ENCODE measurements at regions not wholly inside any gene's neighbourhood (a gene's known extent, or its start where the extent isn't known, plus 50 kb on each side); places are given as distances from the start of the nearest gene placed in this dataset.

DNA sequence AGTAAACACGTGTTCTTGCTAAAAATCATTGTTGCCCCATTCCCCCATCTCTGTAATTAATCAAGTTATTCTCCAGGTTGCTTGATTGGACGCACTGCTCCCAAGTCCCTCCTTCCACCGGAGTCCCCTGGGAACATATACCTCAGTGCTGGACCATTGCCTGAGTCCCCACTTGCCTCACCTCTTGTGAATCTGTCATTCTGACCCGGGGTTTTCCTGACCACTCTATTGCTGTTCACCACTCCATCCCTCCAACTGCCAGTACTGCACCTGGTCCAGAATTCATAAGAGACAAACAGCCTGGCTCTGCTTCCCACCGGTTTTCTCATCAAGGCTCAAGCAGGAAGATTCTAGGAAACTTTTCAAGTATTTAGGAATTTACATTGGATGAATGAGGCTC, 555.9 kb downstream of the VRK1 start:
- no peak for DNase-seq (ENCODE audit: low read depth)

DNA sequence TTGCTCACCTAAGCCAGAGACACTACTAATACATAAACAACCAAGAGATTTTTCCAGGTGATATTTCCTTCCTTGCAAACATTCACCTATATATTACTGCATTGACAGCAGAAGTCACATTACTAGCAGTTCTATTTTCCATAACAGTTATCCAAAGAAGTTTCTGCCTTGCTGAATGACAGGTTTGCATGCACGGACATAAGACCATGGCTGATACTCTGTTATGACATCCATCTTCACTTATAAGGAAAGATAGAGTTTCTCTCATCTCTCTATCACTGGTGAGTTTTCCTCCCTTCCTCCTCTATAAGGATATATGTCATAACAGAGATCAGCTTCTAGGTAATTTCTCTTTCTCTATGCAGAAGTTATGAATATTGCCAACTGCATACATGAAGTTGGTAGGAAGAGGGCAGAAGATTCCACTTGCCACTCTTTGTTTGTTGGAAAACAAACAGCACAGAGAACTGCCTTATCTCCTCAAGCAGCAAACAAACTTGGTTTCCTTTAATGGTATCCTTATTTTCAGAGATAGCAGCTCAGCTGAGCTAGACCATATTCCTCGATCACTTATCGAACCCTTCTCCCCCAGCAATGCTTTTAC, 557.0 kb downstream of the VRK1 start:
- DNase-seq (ENCODE audit: low read depth) = no peak

DNA sequence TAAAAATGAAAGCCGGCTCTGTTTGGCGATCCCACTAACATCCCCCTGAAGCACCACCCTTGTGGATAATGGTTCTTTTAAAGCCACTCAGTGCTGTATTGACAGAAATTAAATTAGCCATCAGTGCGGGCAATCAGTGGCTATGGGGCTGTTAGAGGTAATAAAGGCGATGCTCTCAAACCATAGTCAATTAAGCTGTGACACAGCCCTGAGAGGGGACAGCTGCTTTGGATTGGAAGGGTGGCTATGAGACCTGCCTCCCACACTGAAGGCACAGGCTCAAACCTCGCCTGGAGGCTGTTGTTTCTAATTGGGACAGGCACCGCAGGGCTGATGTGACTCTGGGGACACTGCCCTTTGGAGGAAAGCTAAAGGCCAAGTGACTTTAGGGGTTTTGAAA, 562.2 kb downstream of the VRK1 start:
- no peak for DNase-seq (ENCODE audit: low read depth)

DNA sequence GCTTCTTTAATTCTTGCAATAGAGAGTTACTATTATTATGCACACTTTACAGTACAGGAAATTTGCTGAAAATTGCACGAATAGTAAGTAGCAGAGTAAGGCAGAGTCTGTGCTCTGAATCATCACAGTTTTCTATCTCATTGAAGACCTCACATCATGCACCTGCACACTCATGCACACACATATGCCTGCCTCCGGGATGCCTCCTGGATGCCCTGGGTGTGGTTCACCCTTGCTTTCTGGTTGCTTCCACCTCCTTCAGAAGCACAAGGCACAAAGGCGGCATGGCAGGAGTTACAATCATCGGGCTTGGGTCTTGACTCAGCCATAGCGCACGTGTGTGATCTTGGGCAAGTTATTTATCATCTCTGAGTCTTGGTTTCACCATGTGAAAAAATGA, 564.0 kb downstream of the VRK1 start:
- DNase-seq (ENCODE audit: low read depth) = no peak

DNA sequence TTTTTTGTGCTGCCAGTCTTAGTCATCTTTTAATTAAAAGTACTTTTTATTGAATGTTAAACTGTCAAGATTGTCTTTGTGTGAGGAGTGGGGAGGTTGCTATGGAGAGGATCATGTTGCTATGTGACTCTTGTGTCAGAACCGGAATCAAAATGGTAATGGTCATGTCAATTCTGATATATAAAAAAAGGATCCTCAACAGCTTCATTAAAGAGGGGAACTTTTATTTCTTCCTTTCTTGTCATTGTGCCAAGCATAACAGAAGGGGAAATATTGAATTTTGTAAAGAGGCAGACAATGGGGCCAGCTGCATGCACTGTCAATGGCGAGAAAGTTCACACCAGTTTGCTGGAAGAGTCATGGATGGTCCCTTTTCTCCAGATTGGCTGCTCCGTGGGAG, 564.8 kb downstream of the VRK1 start:
- DNase-seq (ENCODE audit: low read depth) = no peak

DNA sequence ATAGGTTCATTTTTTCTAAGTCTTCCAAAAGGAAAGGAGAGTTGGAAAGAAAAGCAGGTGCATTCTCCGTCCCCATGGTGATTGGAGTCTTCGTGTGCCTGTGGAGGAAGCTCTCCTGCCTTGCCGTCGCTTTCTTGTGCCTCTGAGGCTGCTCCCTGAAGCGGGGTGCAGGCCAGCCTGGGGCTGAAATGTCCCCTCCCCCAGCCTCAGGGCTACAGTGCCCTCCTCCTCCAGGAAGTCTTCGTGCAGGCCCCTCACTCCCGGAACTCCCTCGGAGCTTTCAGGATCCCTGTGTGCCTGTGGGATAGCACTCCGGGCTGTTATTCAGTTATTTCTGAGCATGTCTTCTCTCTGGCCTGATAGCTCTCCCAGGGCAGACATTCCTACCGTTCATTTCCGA, 569.2 kb downstream of the VRK1 start:
- no peak for DNase-seq (ENCODE audit: low read depth)

DNA sequence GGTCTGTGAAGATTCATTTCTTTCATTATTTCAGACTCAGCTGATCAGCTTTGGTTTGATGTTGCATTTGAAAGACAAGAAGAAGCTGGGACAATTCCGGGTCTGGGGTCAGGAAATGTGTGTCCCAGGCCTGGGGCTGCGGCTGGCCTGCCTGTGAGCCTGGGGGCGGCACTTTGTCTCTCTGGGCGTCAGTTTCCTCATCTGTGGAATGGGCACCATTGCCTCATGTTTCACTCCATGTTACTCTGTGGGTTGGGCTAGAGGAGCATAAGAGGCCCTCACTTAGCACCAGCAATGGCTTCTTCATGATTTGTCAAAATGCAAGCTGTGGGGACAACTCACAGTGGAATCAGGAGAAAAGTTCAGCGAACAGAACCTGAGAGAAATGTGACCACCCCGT, 570.1 kb downstream of the VRK1 start:
- DNase-seq (ENCODE audit: low read depth) = no peak

DNA sequence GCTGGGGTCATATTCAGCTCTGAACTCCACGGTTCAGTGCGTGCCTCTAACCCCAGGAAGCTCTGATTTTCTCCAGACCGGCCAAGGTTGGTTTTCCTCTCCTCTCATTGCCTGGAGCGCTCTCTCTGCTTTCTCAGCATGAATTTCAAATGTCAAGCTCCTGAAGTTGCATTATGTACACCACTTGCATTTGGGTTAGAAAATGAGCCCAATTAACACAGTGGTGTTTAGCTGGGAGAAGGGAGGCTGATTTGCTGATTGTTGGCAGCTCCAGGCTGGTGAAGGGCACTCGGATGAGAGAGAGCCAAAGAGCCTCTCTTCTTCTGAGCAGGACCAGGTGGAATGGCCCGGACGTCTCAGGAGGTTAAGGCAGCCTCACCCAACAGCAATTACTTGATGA, 570.9 kb downstream of the VRK1 start:
- no peak for DNase-seq (ENCODE audit: low read depth)

DNA sequence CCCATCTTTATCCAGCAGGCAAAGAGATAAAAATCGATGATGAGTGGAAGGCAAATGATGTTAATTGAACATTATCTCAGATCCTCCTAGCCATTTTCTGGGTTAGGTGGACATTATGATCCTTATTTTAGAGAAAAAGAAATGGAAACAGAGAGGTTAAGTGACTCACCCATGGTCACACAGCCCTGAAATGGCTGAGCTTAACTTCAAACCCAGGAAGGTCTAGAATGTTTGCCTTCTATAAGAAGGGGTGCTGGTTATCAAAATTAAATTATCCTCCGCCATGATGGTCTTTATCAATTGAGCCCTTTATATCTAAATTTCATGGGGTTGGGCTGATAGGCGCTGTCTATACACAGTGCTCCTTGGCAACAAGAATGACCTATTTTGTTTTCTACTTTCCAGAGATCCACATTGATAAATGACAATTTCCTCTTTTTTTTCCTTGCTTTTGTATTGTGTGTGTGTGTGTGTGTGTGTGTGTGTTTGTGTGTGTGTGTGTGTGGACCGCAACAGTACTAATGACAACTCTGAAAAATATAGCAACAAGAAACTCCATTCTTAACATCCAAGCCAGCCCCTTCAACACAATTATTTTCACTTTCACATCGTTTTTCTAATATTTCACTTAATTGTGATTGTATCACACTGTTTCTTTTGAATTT, 571.9 kb downstream of the VRK1 start:
- DNase-seq (ENCODE audit: low read depth) = no peak

DNA sequence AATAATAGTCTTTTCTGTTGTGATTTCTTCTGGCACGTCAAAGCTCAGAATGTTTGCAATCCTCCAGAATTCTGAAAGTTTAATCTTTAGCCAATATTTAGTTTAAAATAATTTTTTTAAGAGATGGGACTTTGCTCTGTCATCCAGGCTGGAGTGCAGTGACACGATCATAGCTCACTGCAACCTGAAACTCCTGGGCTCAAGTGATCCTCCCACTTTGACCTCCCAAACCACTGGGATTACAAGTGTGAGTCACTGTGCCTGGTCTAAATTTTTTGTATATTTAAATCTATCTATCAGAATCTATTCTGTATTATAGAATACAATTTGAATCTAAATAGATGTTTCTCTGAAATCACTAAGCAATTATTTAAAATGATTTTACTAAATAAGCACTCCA, 572.7 kb downstream of the VRK1 start:
- no peak for DNase-seq (ENCODE audit: low read depth)

DNA sequence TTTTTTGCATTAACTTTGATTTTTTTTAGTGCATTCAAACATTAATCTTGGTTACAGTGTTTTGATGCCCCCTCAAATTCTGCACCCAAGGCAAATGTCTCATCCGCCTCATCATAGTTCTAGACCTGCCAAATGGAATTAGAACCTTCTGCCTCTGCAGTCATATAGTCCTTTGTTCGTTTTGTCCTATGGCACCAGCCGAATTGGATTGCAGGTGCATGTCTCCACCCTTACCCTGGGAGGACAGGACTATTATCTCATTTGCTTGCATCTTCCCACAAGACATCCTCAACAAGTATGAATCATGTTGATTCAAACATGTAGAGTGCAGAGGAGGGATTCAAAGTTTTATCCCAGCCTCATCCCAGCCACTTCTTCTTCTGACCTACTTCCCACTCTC, 579.1 kb downstream of the VRK1 start:
- no peak for DNase-seq (ENCODE audit: low read depth)

DNA sequence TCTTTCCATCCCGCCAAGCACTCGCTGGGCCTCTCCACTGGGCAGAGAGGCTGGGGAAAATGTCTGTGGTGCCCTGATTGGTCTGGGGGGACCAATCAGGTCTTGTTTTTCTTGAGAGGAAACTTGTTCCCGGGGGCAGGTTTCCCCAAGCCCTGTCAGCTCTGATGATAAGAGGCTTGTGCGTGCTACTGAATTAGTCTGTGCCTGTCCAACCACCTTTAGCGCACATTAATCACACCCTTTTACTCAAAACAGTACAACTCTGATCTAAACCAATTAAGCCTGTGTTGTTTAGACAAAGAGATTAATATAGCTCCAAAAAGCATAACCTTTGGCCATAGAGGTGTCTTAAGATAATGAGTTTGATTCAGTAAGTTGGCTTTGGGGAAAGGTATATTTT, 580.4 kb downstream of the VRK1 start:
- DNase-seq (ENCODE audit: low read depth) = no peak

DNA sequence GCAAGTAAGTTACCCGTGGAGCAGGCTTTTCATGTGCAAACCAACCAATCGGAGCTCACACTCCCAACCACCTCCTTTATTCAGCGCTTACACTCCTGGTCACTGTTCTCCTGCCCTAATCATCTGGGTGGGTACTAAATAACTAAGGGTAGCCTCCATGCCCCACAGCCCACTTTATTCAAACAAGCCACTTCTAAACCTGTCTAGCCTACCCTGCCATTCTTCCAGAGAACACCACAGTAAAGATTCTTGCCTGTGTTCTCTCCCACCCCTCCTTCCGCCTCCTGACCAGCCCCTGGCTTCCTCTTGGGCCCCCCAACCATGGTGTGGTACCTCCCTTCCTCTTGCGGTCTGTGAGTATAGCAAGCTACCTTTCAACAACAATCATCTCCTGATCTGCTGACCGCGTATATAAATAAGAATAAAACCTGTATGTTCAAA, 581.9 kb downstream of the VRK1 start:
- DNase-seq (ENCODE audit: low read depth) = no peak

DNA sequence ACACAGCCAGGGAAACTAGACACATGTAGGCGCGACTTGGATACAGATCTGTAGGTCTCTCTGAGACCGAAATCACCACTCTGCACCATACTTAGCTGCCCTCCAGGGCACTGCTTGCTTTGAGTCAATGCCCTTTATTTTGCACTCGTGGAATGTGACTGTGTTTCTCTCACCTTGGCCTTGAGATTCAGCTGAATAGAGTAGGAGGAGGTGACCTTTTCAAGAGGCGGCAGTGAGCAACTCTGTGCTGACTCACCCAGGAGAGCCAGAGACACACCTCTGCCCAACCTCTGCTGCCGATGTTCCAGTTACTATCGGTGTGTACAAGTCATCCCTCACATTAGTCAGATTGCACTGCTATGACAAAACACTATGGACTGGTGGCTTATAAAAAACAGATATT, 583.4 kb downstream of the VRK1 start:
- no peak for DNase-seq (ENCODE audit: low read depth)

DNA sequence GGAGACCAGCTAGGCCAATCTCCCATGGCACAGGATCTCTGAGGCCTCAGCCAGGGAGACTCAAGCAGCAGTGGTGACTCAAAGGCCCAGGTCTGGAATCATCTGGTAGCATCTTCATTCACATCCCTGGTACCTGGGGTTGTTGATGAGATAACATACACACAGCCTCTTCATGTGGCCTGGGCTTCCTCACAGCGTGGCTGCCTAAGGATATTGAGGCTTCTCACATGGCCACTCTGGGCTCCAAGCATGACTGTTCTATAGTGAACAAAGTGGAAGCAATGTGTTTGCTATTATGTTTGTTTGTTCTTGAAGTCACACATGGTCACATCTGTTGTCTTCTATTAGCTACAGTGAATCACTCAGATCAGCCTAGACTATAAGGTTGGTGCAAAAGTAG, 584.1 kb downstream of the VRK1 start:
- DNase-seq (ENCODE audit: low read depth) = no peak

DNA sequence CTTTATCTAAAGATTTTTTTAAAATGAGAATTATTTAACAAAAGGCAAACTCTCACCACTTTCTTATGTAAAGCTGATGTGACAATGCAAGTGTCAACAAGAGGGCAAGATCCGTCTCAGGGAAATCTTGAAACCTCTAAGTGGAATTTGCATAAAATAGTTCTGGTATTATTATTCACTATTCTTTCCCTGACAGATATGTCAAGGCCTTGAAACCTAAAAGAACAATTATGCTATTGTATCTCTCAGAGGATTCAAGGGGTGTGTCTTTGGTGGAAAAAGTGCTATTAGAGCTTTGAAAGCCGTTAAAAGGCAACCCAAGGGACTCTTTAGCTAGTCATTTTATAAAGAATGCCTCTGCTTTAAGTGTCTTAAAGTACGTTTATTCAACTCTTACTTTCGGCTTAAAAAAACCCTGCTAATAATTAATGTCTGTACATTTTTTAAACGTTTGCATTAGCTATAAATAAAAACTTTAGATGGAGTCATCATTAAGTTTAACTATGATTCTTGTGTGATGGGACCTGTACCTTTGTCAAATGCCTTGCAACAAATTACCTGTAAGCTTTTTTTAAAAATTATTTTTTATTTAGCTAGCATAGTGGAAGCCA, 585.5 kb downstream of the VRK1 start:
- DNase-seq (ENCODE audit: low read depth) = no peak

DNA sequence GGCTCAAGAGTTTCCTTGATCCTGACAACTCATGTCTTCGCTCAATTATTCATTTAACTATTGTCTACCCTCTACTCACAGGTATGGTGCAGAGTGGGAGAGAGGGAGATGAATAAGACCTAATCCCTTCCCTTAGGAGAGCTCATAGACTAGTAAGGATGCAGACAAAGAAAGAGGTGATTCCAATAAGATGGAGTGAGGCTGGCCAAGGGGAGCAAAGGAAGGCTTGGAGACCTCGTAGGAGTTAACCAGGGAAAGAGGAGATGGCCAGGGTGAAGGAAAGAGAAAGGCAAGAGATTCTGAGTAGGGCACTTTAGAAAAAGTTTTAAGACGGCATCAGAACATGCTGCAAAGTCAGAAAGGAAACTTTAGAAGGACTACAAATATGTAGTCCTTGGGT, 588.5 kb downstream of the VRK1 start:
- no peak for DNase-seq (ENCODE audit: low read depth)

DNA sequence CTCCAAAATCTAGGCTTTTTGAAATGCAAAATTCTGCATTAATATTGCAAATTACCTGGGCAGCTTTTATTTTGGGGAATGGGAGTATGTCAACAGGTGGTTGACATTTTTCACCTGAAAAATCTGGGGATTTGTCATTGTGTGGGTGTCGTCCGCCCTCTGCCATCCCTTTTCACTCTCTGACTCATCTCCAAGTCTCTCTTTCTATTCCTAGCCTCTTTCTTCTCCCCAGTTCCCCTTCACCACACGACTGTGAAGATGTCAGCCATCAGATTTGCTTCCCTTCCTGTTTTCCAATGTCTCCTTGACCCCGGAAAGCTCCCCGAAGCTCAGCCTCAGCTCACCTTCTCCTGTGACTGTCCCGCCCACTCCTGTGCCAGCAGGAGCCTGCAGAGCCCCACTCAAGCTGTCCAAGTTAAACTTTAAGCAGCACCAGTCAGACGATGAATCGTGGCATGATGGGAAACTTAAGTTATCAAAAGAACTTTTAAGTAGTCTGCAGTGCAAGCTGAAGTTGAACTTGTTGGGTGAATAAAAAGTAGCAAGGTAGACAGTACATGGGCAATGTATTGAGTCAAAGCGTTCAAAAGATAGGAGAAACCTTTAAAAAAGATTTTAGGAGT, 590.2 kb downstream of the VRK1 start:
- no peak for DNase-seq (ENCODE audit: low read depth)

DNA sequence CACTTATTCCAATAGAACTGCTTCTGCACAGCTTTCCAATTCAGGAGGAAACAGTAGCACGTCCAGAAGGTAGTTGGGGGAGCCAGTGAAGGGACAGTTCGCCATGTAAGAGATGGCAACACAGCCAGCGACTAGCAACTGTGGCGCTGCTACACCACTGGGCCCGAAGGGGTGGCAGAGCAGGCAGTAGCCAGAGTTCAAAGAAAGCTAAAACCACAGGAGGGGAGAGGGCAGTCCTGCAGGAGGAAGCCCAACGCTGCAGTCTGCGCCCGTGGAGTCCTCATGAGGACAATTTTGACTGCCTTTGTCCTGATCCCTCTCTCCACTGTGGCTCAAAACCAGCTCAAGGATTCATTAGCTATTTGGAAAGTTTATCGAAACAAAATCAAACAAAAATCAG, 591.2 kb downstream of the VRK1 start:
- DNase-seq (ENCODE audit: low read depth) = no peak

DNA sequence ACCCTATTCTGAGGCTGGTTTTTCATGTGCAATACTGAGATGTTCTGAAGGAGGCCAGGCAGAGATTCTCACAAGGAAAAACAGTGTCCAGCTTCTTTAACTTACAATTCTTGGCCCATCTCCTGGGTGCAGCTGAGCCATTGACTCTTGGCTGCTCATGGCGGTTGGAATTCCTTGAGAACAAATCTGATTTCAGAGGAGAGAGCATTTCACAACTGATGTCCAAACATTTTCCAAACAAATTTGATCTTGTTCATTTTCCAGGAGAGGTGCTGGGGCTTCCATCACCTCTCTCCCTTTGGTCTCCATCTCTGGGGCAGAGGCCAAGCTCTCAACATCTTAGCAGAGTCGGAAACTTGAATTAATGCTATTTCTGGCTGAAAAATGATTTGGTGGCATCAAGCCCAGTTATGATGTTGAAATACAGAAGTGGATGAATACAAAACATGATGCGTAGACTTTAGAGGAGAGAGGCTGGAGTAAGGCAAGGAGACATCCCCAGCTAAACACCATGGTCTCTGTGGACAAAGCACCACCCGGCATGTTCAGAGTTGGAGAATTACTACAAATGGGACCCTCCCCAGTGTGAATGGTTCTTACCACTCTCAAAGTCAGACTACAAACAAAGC, 593.0 kb downstream of the VRK1 start:
- DNase-seq (ENCODE audit: low read depth) = no peak

DNA sequence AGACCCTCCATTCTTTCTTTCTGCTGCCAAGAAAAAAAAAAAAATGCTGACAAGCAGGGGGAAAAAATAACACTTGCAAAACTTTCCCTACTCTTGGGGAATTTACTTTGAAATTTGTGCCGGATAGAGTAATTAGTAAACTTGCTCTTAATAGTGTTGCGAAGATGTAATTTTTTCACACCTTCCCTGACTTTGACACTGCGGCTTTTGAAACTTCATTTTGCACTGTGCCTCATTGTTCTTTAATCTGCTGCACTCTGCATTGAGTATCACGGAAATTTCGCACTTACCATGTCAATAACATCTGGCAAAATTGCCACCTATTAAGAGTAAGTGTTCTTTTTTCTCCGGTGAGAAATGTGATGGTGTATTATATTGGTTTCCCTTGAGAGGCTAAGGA, 596.1 kb downstream of the VRK1 start:
- DNase-seq (ENCODE audit: low read depth) = no peak

DNA sequence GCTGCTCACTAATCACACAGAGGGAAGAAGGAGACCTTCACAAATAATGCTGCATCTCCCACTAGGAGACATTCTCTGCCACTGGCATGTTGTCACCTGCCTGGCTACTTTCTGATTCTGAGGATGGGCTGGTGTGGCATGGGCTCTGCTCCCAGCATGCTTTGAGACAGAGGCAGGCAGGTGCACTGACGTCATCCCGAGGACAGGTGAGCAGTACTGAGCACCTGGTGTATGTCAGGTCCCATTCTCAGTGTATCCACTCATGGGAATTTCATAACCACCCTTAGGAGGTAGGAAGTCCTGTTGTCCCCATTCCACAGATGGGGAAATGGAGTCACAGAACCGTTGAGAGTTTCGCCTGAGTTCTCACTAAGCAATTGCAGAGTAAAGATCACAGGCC, 597.9 kb downstream of the VRK1 start:
- DNase-seq (ENCODE audit: low read depth) = no peak

DNA sequence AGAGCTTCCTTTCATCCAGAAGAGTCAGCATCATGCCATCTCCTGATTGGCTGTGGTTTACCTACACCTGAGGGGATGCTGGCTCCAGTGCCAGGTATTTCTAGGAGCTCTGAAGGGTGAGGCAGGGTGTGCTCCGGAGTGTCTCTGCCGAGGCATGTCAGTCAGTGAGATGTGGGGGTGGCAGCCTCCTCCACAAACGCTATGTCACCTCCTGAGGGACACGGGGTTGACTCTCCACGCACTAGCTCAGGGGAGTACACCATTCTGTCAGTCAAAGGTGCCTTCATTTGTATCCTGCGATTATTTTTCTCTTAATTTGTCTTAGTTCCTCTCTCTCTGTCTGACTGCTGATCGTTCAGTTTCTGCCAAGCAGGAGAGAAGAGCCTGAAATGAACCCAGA, 604.5 kb downstream of the VRK1 start:
- no peak for DNase-seq (ENCODE audit: low read depth)

All from HS-5 (cell line).